MM.1S (cell line): ENCODE measurements at regions not wholly inside any gene's neighbourhood (a gene's known extent, or its start where the extent isn't known, plus 50 kb on each side); places are given as distances from the start of the nearest gene placed in this dataset.

Experiments
- EZH2 ChIP-seq: fragments of 300-600 bp; sonication (generic); optimal IDR thresholded peaks from 2 replicates; pipeline ENCODE3; 2017; ENCODE audit warnings: low read depth, mild to moderate bottlenecking, antibody characterized with exemption, low read length, mixed read lengths
- TF ChIP-seq, protein P1 (sequence below): fragments of 300-600 bp; sonication (generic); IDR thresholded peaks from 2 replicates; pipeline ENCODE4 v1.5.1; 2016; ENCODE audit warnings: antibody characterized with exemption, low read length, mixed read lengths

DNA sequence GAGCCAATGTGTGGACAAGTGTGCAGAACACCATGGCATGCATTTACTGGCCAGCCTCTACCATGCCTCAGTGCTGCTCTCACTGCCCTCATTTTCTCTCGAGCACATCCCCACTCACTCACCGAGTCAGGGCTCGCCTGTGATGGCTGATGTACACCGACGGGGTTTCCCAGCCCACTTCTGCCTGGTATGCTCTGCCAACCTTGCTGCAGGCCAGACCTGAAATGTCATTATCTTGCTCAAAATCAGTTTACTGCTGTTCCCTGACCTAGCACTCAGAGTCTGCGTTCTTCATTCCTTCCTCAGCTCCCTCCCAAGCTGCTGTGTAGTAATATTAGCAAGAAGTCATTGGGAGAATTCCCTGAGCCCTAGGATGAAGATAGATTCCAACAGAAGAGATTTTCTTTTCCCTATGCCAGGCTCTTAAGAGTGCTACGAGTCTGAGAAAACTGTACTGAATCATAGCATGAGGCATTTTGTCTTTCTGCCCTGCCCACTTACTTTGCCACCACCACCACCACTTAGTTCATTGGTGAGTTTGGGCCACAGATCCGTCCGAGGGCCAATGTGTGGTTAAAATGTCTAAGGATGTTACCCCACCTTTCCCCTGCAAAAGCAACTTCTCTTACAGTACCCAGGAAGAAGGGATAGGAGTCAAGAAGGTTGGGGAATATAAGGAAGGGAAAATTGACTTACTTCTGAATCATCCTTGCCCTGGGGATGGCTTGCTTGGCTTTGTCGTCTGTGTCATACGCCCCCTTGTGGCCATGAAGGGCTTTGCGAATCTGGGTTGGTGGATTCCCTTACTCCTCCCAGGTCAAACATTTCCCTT lies 51.0 kb downstream of the BMAL2 start:
- TF ChIP-seq, protein P1, sequence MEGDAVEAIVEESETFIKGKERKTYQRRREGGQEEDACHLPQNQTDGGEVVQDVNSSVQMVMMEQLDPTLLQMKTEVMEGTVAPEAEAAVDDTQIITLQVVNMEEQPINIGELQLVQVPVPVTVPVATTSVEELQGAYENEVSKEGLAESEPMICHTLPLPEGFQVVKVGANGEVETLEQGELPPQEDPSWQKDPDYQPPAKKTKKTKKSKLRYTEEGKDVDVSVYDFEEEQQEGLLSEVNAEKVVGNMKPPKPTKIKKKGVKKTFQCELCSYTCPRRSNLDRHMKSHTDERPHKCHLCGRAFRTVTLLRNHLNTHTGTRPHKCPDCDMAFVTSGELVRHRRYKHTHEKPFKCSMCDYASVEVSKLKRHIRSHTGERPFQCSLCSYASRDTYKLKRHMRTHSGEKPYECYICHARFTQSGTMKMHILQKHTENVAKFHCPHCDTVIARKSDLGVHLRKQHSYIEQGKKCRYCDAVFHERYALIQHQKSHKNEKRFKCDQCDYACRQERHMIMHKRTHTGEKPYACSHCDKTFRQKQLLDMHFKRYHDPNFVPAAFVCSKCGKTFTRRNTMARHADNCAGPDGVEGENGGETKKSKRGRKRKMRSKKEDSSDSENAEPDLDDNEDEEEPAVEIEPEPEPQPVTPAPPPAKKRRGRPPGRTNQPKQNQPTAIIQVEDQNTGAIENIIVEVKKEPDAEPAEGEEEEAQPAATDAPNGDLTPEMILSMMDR: peak; percentile 88
- TF ChIP-seq EZH2: no peak
